Renal cortical epithelial cell (primary cell): ENCODE measurements at regions not wholly inside any gene's neighbourhood (a gene's known extent, or its start where the extent isn't known, plus 50 kb on each side); places are given as distances from the start of the nearest gene placed in this dataset.
A peak's percentile ranks its signal among the peaks of the same experiment; 100 is the strongest.

ENCODE experiments used
- DNase-seq: peaks from one replicate; pipeline ENCODE4 v3.0.0-alpha.2; 2011; ENCODE audit warnings: low read depth

- no peak for DNase-seq
Observed at GRCh38 chr4:153137677-153138630, 66.3 kb upstream of the TRIM2 start.

- peak; percentile 32 for DNase-seq
Observed at GRCh38 chr4:153138736-153139135, 65.5 kb upstream of the TRIM2 start.

DNA sequence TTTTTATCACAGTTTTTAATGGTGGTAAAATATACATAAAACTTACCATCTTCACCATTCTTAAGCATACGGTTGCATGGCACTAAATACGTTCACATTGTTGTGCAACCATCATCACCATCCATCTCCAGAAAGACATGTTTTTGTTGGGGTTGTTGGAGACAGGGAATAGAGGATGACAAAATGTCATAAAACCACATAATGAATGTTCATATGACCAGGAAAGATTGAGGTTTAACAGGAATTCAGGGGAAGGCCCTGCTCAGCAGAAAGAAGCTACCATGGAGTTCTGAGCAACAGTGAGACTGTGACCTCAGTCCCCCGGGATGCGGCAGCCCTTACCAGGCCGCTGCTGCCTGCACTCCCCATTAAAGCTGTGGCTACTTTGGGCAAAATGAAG, 63.9 kb upstream of the TRIM2 start:
- no peak for DNase-seq

DNA sequence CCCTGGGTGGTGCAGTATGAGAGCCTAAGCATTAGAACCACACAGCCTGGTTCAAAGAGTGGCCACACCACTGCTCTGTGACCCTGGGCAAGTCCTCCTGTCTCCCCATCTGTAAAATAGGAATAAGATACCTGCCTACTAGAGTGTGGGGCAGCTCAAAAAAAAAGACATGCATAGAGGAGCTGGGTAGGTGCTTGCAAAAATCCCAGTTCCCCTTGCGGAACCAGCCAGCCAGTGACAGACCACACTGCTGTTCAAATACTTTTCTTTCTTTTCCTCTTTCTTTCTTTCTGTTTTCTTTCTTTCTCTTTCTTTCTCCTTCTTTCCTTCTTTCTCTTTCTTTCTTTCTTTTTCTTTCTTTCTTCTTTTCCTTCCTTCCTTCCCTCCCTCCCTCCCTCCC, 63.0 kb upstream of the TRIM2 start:
- no peak for DNase-seq

DNA sequence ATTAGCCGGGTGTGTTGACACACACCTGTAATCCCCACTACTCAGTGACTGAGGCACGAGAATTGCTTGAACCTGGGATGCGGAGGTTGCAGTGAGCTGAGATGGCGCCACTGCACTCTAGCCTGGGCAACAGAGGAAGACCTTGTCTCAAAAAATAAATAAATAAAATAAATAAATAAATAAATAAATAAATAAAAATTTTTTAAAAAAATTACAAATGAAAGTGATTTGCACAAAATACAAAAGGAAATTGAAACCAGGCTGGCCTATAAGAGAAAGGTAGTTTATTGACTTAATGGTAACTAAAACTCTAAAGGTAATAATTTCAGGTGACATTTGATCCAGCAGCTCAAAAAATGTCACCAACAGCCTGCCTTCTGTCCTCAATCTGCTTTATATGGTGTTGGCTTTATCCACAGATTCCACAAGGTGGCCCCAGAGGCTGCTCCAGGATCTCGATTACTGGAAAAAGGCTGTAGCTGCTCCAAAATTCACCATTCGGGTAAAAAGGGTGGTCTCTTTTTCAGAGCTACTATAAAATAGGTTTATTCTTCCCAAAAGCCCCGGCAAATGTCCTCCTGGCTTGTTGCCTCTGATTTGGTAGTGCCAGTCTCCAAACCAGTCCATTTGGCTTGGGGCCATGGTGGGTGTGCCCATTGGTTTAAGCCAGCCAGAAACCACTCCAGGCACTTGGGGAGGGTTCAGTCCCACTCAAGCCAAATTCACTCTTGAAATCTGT, 61.4 kb upstream of the TRIM2 start:
- DNase-seq = peak; percentile 57

DNA sequence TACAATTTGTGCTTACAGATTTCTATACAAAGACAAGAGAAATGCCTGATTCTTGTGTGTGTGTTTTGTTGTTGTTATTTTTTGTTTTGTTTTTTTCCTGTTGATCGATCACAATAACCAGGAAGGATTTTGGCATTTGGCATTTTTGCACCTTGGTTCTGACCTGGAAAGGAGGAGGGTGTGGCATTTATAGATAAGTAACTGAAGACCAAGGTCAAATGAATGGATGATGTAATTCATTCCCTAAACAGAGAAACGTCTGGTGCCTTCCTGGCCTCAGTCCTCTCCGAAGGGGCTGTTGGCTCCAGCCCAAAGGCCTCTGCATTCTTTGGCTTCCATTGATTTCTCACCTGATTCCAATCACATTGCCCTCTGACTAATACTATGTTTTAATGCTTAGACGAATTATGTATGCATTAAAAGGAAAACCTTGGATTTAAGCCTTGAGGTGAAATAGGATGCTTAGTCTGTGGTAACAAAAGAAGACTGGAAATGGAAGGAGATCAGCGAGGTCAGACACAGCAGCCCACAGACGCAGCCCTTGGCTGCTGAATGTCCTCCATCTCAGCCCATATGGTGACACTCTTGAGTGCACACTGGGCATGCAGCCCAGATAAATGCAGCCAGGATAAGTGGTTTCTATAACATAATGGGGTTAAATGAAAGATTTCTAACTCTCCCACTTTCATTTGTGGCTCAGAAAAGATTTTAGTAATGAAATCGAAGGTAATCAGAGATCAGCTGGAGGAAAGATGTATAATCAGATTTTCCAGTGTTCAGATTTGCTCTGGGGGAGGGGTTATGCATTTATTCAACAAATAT, 60.5 kb upstream of the TRIM2 start:
- peak; percentile 50 for DNase-seq

- DNase-seq = peak; percentile 71
Observed at GRCh38 chr4:153146031-153146430, 58.2 kb upstream of the TRIM2 start.

GRCh38 chr4:153146961-153147360, 57.3 kb upstream of the TRIM2 start:
- no peak for DNase-seq

DNA sequence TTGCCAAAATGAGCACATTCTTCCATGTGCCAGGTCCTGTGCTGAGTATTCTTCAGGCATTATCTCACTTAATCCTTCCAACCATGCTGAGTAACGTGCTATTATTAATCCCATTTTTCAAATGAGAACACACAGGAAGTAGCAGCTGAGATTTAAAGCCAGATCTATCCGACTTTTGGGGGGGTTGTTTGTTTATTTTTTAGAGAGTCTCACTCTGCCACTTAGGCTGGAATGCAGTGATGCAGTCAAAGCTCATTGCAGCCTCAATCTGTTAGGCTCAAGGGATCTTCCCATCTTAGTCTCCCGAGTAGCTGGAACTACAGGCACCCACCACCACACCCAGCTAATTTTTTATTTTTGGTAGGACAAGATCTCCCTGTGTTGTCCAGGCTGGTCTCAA, 55.5 kb upstream of the TRIM2 start:
- DNase-seq = no peak

GRCh38 chr4:153151535-153152455, 52.4 kb upstream of the TRIM2 start:
- peak; percentile 86 for DNase-seq

- DNase-seq = peak; percentile 50
Observed at GRCh38 chr4:153152501-153153338, 51.5 kb upstream of the TRIM2 start.

GRCh38 chr4:153153339-153153871, 50.8 kb upstream of the TRIM2 start:
- DNase-seq = no peak

DNA sequence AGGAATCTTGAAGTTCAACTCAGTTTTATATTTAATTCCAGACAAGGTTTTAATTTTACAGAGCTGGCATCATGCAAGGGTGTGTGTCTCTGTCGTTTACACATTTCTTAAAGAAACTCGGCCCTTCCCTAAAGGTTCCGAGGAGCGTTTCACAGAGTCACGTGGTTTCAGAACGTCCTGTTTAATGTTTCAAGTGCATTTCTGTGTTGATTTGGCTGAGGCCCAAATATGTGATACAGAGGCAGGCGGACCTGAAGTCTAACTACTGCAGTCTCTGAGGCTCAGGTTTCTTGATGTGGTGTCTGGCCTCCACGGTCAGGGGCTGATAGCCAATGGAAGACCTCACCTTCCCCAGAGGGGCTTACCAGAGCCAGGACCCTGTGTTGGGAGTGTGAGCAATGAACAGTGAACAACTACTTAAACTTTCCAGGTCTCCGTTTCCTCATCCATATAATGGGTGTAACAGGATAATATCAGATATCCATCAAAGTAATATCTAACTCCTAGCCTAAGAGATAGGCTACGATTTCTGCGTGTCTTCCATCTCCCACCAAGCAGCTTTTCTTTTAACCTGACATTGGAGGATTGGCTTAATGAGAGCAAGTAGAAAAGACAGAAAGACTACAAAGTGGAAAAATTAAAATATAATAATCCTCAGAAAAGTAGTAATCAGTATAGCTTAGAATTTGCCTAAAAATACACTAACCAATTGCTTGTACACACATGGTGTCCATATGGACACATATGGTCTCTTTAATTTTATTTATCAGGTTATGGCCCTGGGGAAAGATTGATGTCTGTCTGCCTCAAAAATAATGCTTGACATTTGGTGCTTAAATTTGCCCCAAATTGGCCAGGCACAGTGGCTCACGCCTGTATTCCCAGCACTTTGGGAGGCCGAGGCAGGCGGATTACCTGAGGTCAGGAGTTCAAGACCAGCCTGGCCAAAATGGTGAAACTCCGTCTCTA, 50.0 kb upstream of the TRIM2 start:
- DNase-seq = peak; percentile 51
